SJCRH30 (cell line): ENCODE measurements at regions not wholly inside any gene's neighbourhood (a gene's known extent, or its start where the extent isn't known, plus 50 kb on each side); places are given as distances from the start of the nearest gene placed in this dataset.
A peak's percentile ranks its signal among the peaks of the same experiment; 100 is the strongest.

ENCODE experiments used
- DNase-seq, 2 experiments: peaks; one replicate each; pipeline ENCODE4 v3.0.0-alpha.2; 2015 to 2020
- H3K27ac ChIP-seq: fragments of 250-450 bp; sonication (Bioruptor Pico); 2 replicates; pipeline ENCODE4 v1.5.1; 2020; ENCODE audit warnings: mild to moderate bottlenecking, moderate library complexity
- H3K27me3 ChIP-seq: fragments of 250-450 bp; sonication (Bioruptor Pico); 2 replicates; pipeline ENCODE4 v1.5.1; 2020; ENCODE audit warnings: mild to moderate bottlenecking, moderate library complexity
- H3K36me3 ChIP-seq: fragments of 250-450 bp; sonication (Bioruptor Pico); 2 replicates; pipeline ENCODE4 v1.5.1; 2020; ENCODE audit warnings: mild to moderate bottlenecking, moderate library complexity
- H3K4me1 ChIP-seq: fragments of 250-450 bp; sonication (Bioruptor Pico); 2 replicates; pipeline ENCODE4 v1.5.1; 2020; ENCODE audit warnings: mild to moderate bottlenecking, moderate library complexity
- H3K4me3 ChIP-seq: fragments of 250-450 bp; sonication (Bioruptor Pico); 2 replicates; pipeline ENCODE4 v1.5.1; 2020; ENCODE audit warnings: mild to moderate bottlenecking, moderate library complexity
- H3K9me3 ChIP-seq: fragments of 250-450 bp; sonication (Bioruptor Pico); replicated peaks from 2 replicates; pipeline ENCODE4 v1.5.1; 2020; ENCODE audit warnings: mild to moderate bottlenecking, moderate library complexity

DNA sequence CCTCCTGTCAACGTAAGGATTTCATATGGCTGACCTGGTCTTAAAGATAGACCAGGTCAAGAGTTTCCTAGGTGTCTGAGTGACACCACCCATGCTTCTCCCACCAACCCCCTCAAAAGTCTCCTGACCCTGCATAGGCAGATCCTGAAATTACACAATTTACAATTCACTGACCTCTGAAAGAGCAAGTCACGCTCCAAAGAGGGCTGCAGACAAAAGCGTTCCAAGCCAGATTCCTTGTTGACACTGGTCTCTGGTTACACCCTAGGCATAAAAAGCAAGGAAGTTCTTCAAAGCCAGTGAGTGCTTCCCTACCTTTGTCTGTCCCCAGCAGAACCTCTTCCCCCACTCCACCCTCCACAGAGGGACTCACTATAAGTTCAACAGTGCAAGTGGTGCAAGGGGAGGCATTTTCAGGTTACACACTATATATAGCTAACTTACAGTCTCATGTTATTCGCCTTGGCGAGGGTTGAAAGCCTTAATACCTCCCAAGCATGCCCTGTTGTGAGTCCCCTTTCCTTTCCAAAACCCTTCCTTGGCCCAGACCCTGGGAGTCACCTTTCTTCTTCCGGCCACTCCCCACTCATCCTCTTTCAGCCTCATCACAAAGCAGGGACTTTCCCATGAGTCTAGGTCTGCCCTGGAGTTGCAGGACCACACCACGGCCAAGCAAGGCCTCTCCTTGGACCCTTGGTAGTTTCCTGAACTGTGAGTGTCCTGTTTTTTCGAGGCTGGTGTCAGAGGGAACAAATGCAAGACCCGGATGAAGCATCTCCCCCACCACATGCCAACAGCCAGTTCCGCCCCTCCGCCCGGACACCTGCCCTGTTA is 58.0 kb upstream of the KLF3 start:
- Histone ChIP-seq H3K4me3 (no peak overlapping the region), H3K36me3 (no peaks in the 10 kb centered on the region)
- DNase-seq: peak in 1 of 2 experiments; percentile 17

DNA sequence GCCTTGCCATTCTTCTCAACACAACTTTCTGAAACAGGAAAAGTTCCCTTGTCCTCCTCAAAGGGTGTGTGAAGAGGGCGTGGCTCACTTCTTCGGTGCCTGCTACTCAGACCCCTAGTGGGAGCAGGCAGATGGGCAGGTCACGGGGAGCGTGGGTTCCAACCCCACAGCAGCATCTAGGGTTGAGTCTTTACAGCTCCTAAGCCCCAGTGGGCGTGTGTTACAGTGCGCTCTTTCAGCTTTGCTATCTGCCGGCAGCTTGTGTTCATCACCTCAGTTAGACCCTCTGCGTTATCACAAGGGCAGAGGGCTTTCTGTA is 57.5 kb upstream of the KLF3 start:
- Histone ChIP-seq H3K4me1 (peaks cover 2% of the 10 kb centered on the region), H3K27ac (no peak overlapping the region), H3K4me3 (no peak overlapping the region), H3K36me3 (no peaks in the 10 kb centered on the region), H3K9me3 (no peaks in the 10 kb centered on the region), H3K27me3 (no peaks in the 10 kb centered on the region)
- no peak for DNase-seq

More for the DNA sequence above, 58.0 kb upstream of the KLF3 start:
- H3K4me1 ChIP-seq: peaks cover 8% of the 10 kb centered on the region
- no peak overlapping the region for H3K27ac ChIP-seq
- H3K9me3 ChIP-seq: no peaks in the 10 kb centered on the region
- no peaks in the 10 kb centered on the region for H3K27me3 ChIP-seq

DNA sequence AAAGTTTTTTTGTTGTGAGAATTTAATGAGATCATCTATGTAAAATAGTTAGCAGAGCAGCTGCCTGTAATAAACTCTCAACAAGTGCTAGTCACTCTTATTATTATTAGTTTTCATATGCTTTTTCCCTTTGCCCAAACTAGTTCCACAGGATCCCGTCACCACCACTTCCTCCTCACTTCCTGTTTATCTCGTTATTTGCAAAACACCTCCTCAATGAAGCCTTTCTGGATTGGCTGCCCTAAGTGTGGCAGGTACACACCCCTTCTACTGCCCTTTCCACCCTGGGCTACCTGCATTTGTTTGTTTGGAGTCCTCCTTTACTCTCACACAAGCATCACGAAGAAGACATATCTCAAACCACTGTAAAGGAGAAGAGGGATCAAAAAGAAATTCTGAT is 54.4 kb upstream of the KLF3 start:
- DNase-seq: no peak
- Histone ChIP-seq H3K9me3 (no peaks in the 10 kb centered on the region), H3K27me3 (no peaks in the 10 kb centered on the region)

DNA sequence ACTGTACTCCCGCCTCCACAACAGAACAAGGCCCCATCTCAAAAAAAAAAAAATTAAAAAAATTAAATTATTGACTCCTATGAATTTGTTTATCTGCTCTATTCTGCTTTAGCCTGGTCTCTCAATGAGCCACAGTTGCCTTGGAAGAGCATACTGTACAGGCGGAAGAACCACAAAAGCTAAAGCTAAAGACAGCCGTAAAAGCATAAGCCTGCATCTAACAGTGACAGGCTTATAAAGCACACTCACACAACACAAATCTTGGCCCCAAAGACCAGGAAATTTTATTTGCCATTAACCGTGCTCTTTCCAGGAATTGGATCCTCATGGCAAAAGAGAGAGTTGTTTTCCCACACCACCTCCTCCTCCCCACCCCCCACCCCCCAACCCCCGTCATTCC is 53.5 kb upstream of the KLF3 start:
- Histone ChIP-seq H3K4me3 (no peak overlapping the region), H3K4me1 (no peaks in the 10 kb centered on the region), H3K9me3 (no peaks in the 10 kb centered on the region), H3K27ac (no peak overlapping the region), H3K27me3 (no peaks in the 10 kb centered on the region), H3K36me3 (no peaks in the 10 kb centered on the region)
- no peak for DNase-seq

More for the DNA sequence above, 54.4 kb upstream of the KLF3 start:
- Histone ChIP-seq H3K27ac (no peak overlapping the region), H3K4me1 (no peaks in the 10 kb centered on the region), H3K36me3 (no peaks in the 10 kb centered on the region), H3K4me3 (no peak overlapping the region)

DNA sequence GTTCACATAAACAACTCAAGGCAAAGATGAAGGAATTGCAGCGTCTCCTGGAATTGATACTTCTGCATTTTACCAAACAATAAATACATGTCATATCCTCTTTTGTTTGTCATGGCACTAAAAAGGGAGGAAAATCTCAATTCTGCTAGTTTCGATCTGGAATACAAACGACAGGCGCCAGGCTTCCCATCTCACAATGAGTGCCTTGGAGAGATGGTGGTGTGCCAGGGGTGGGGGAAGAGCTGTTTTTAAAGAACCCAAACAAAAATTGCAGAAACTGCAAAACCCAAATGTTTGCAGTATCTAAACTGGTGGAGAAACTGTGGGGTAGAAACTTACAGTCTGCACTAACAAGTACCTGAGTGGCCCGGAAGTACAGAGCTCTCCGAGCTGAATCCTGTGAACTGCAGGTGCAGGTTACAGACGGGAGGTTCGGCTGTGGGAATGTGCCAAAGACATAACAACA is 53.0 kb upstream of the KLF3 start:
- Histone ChIP-seq H3K4me1 (no peaks in the 10 kb centered on the region), H3K27me3 (no peaks in the 10 kb centered on the region), H3K27ac (no peak overlapping the region), H3K9me3 (no peaks in the 10 kb centered on the region), H3K4me3 (no peak overlapping the region), H3K36me3 (no peaks in the 10 kb centered on the region)
- no peak for DNase-seq

DNA sequence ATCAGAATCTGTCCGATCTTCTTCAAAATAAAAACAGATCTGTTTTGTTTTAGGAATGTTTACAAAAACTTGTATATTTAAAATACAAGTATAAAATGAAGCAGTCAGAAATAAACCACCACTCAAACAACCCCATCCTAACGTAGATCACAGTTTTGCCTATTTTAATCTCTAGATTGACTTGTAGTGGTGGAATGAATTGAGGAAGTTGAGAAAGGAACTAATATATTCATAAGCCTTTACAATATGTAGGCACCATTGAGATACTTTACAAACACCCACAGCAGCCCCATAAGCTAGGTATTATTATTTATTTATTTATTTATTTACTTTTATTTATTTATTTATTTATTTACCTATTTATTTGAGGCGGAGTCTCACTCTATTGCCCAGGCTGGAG is 52.3 kb upstream of the KLF3 start:
- no peak for DNase-seq
- no peak overlapping the region for H3K27ac ChIP-seq
- no peak overlapping the region for H3K4me3 ChIP-seq
- H3K27me3 ChIP-seq: no peaks in the 10 kb centered on the region
- H3K9me3 ChIP-seq: no peaks in the 10 kb centered on the region
- no peaks in the 10 kb centered on the region for H3K4me1 ChIP-seq
- no peaks in the 10 kb centered on the region for H3K36me3 ChIP-seq

DNA sequence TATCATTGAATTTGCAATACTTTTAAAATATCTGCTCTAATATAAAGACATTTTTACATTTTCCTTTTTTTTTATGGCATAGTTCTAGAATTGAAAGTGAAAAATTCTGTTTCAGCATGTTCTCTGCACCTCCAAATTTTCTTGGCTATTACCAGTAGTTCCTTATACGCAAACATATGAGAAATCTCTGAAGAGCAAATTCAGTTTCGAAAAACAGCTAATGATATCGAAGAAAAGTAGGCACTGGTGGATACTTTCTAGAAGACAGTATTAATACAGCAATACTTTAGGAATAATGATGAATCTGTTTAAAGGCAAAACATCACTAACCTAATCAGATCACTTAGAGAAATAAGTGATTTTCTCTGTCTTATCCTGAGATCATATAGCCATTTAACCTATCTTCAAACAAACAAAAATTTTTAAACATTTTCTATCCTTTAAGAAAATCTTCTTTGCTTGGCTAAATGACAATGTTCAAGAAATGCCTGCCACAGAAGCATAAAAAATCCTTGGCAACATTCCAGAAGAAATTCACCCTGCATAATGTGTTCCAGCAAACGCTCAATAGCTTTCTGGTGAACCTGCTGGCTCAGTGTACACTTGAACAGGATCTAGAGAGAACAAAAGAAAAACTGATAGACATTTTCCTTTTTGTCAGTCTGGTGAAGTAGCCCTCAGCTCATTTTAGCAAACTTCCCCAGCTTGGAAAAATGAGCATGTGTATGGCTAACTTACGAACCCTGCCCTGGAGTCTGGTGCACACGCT is 51.2 kb upstream of the KLF3 start:
- Histone ChIP-seq H3K9me3 (no peaks in the 10 kb centered on the region), H3K4me3 (no peak overlapping the region), H3K36me3 (no peaks in the 10 kb centered on the region), H3K4me1 (no peaks in the 10 kb centered on the region), H3K27ac (no peak overlapping the region), H3K27me3 (no peaks in the 10 kb centered on the region)
- peak in 1 of 2 experiments; percentile 32 for DNase-seq
